Right renal cortex interstitium (tissue), 3 donors: ENCODE measurements at regions not wholly inside any gene's neighbourhood (a gene's known extent, or its start where the extent isn't known, plus 50 kb on each side); places are given as distances from the start of the nearest gene placed in this dataset.
"Not testable (repeated sequence)": the region's sequence is repeated elsewhere in the genome, so short reads cannot be mapped to it uniquely, and the experiment has no call there.

Experiments used
- DNase-seq, 3 donors: peaks; one replicate each; pipeline ENCODE4 v3.0.0-alpha.2; 2013; ENCODE audit warnings: low read depth in 3 of 3, low spot score in 2 of 3

GRCh38 chr2:88857274-88857741 lies 165.8 kb downstream of the RPIA start:
- DNase-seq: no peak

GRCh38 chr2:88857951-88858411 lies 166.5 kb downstream of the RPIA start:
- no peak for DNase-seq

- DNase-seq: no peak
Observed at GRCh38 chr2:88859461-88859860, 168.0 kb downstream of the RPIA start.

GRCh38 chr2:88860421-88861075 lies 169.1 kb downstream of the RPIA start:
- no peak for DNase-seq

GRCh38 chr2:88865801-88866371 lies 174.4 kb downstream of the RPIA start:
- no peak for DNase-seq

- no peak for DNase-seq
Observed at GRCh38 chr2:88866756-88867155, 175.3 kb downstream of the RPIA start.

DNA sequence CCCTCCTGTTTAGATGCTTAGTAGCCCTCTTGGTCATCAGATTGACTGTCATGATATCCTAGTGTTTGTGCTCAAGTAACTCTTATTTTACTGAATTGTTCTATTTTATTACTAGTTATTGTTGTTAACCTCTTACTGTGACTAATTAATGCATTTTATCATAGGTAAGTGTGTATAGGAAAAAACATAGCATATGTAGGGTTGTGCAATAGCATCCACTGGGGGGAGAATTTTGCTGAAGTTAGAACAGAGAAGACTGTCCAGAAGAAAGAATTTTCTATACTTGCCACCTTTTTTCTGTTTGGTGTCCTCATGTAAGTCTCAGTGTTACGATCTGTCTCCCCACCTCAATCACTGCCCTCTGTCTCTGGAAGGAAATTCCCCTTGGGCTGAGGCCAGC lies 177.4 kb downstream of the RPIA start:
- no peak for DNase-seq

GRCh38 chr2:88870267-88870839 lies 178.9 kb downstream of the RPIA start:
- DNase-seq: no peak

GRCh38 chr2:88871336-88871735 lies 179.9 kb downstream of the RPIA start:
- no peak for DNase-seq

GRCh38 chr2:88873620-88874019 lies 182.1 kb downstream of the RPIA start:
- DNase-seq: no peak

- DNase-seq: peak in 1 of 3 donors; percentile 29
Observed at GRCh38 chr2:88874063-88874657, 182.7 kb downstream of the RPIA start.

GRCh38 chr2:88875736-88876135 lies 184.3 kb downstream of the RPIA start:
- DNase-seq: no peak

DNA sequence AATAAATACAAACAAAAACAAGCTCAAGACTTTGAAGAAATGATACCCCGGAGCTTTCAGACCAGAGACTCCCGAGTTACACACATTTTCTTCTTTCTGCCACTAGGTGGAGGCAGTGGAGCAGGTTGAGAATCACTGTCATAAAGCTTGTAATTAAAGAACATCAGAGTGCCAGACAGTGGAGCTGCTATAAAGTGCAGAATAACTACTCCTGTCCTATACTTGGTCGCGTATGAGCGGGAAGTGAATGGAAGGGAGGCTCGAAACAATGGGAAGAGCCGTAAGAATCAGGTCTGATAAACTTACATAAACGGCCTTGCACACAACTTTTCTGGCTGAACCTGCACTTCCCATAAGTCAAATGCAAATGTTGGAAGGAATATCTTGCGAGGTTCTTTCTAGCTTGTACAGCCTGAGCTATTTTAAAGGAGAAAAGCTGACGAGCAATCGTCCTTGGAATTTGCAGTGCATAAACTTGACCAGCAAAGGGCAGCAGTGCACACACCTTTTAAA lies 189.0 kb downstream of the RPIA start:
- peak; percentile 45 to 66 (median 57) for DNase-seq

DNA sequence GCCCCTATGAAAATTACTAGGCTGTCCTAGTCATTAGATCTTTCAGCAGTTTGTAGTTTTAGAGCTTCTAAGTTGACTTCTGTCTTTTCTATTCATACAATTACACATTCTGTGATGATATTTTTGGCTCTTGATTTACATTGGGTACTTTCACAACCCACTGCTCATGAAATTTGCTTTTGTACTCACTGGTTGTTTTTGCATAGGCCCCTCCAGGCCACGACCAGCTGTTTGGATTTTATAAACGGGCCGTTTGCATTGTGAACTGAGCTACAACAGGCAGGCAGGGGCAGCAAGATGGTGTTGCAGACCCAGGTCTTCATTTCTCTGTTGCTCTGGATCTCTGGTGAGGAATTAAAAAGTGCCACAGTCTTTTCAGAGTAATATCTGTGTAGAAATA lies 193.8 kb downstream of the RPIA start:
- DNase-seq: no peak

DNA sequence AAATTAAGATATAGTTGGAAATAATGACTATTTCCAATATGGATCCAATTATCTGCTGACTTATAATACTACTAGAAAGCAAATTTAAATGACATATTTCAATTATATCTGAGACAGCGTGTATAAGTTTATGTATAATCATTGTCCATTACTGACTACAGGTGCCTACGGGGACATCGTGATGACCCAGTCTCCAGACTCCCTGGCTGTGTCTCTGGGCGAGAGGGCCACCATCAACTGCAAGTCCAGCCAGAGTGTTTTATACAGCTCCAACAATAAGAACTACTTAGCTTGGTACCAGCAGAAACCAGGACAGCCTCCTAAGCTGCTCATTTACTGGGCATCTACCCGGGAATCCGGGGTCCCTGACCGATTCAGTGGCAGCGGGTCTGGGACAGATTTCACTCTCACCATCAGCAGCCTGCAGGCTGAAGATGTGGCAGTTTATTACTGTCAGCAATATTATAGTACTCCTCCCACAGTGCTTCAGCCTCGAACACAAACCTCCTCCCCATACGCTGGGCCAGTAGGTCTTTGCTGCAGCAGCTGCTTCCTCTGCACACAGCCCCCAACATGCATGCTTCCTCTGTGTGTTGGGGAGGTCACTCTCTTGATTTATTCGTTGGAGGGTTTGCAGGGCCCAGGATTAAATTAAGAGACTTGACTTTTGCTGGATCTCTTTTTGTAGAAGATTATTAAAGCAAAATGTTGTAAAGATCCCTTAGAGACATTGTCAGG lies 194.4 kb downstream of the RPIA start:
- DNase-seq: no peak

DNA sequence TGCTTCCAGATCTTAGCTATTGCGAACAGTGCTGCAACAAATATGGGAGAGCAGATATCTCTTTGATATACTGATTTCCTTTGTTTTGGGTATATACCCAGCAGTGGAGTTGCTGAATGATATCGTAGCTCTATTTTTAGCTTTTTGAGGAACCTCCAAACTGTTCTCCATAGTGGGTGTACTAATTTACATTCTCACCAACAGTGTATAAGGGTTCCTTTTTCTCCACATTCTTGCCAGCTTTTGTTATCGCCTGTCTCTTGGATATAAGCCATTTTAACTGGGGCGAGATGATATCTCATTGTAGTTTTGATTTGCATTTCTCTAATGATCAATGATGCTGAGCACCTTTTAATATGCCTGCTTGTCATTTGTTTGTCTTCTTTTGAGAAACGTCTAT lies 196.0 kb downstream of the RPIA start:
- not testable (repeated sequence) for DNase-seq

DNA sequence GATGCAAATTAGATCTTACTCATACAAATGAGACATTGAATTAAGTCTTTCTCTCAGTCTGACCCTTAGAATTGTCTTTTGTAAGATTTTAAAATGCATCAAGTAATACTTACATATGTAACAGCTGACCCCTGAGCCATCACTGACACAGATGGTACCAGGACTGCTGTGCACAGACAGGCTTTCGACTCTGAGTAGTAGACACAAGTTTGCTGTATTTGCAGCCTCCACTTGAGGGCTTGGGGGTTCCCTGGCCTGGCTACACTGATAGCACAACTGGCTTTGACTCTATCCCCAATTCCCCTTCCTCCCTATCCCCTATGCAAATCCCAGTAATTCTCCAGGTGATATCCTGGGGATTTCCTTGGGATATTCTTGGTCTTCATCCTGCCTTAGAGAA lies 200.7 kb downstream of the RPIA start:
- DNase-seq: no peak

DNA sequence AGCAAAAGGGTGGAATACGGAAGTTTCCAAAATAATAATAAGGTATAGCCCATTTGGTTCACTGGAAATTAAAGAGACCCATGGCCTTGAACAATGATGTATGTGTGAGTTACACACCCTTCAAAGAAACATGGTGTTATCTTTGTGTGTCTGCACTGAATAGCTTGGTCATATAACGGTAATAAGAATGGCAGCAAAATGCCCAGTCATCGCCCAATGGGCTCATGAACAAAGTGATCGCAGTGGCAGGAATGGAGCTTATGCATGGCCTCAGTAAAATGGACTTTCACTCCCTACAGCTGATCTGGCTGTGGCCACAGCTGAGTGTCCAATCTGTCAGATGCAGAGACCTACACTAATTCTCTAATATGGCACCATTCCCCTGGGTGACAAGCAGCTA lies 201.3 kb downstream of the RPIA start:
- no peak for DNase-seq

- no peak for DNase-seq
Observed at GRCh38 chr2:88896971-88897370, 205.5 kb downstream of the RPIA start.

DNA sequence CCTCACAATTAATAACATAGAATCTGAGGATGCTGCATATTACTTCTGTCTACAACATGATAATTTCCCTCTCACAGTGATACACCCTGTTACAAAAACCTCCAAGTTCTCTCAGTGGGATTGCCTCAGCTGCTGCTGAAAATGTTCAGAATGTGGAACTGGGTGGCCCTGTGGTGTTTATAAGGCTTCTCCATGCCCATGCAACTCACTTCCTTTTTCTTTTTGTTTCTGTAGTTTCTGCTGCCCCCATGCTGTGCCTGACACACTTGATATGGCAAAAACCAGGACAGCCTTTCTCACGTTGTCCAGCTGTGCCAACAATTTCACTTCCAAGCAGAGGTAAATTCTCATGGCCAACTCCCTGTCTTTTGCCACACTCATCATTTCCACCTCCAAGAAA lies 206.2 kb downstream of the RPIA start:
- DNase-seq: no peak
